HuH-7.5 (cell line): ENCODE measurements at regions not wholly inside any gene's neighbourhood (a gene's known extent, or its start where the extent isn't known, plus 50 kb on each side); places are given as distances from the start of the nearest gene placed in this dataset.

Source experiments
- DNase-seq: peaks from one replicate; pipeline ENCODE4 v3.0.0; 2011; ENCODE audit warnings: low spot score

- no peak for DNase-seq
These were observed 405.5 kb downstream of the EFNB2 start for GRCh38 chr13:106129993-106130392.

- no peak for DNase-seq
These were observed 406.2 kb downstream of the EFNB2 start for GRCh38 chr13:106129273-106129672.

- no peak for DNase-seq
These were observed 413.2 kb downstream of the EFNB2 start for GRCh38 chr13:106122234-106122633.

GRCh38 chr13:106121173-106121754 is 414.2 kb downstream of the EFNB2 start:
- DNase-seq, result no peak

GRCh38 chr13:106118996-106119395 is 416.5 kb downstream of the EFNB2 start:
- no peak for DNase-seq

- no peak for DNase-seq
These were observed 417.4 kb downstream of the EFNB2 start for GRCh38 chr13:106118050-106118449.

GRCh38 chr13:106117640-106118039 is 417.8 kb downstream of the EFNB2 start:
- no peak for DNase-seq

- no peak for DNase-seq
These were observed 418.4 kb downstream of the EFNB2 start for GRCh38 chr13:106117035-106117434.

- DNase-seq, result no peak
These were observed 420.4 kb downstream of the EFNB2 start for GRCh38 chr13:106115081-106115480.

GRCh38 chr13:106113796-106114195 is 421.7 kb downstream of the EFNB2 start:
- no peak for DNase-seq

GRCh38 chr13:106112191-106112590 is 423.3 kb downstream of the EFNB2 start:
- no peak for DNase-seq

GRCh38 chr13:106110241-106110855 is 425.1 kb downstream of the EFNB2 start:
- no peak for DNase-seq

- DNase-seq, result no peak
These were observed 426.1 kb downstream of the EFNB2 start for GRCh38 chr13:106109391-106109791.

GRCh38 chr13:106108346-106108745 is 427.1 kb downstream of the EFNB2 start:
- DNase-seq, result no peak

GRCh38 chr13:106107061-106107460 is 428.4 kb downstream of the EFNB2 start:
- DNase-seq, result no peak

GRCh38 chr13:106105153-106105552 is 430.3 kb downstream of the EFNB2 start:
- no peak for DNase-seq

GRCh38 chr13:106104281-106104901 is 431.1 kb downstream of the EFNB2 start:
- no peak for DNase-seq

GRCh38 chr13:106103779-106104178 is 431.7 kb downstream of the EFNB2 start:
- DNase-seq, result no peak

- DNase-seq, result no peak
These were observed 432.7 kb downstream of the EFNB2 start for GRCh38 chr13:106102786-106103185.

GRCh38 chr13:106101201-106101600 is 434.3 kb downstream of the EFNB2 start:
- DNase-seq, result no peak

GRCh38 chr13:106100171-106100919 is 435.1 kb downstream of the EFNB2 start:
- no peak for DNase-seq

GRCh38 chr13:106099765-106100164 is 435.7 kb downstream of the EFNB2 start:
- no peak for DNase-seq

GRCh38 chr13:106098778-106099177 is 436.7 kb downstream of the EFNB2 start:
- no peak for DNase-seq
